ENCODE measurements at regions not wholly inside any gene's neighbourhood (a gene's known extent, or its start where the extent isn't known, plus 50 kb on each side); places are given as distances from the start of the nearest gene placed in this dataset.

DNA sequence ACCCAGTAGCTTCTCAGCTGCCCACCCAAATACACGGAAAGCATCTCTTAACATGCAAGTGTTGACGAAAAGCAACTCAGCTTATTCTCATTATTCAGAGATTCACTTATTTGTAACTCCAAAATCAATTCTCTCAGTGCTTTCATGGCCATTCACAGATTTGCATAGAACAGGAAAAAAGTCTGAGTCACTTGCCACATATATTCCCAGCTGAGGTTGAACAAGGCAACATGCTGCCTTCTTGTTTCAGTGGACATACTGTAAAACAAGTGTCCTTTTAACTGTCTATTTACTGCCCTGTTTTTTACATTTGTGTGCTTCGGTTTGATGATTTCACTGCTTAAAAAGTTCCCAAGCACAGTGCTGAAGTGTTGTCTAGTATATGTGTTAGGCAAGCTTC, 273.0 kb downstream of the LTN1 start:
- POLR2A ChIA-PET (ENCODE audit: partially characterized antibody): no interaction called here
- H3K36me3 ChIP-seq (ENCODE audit: insufficient read depth, low read length): no peaks in the 10 kb centered on the region
- no peak overlapping the region for H3K4me3 Mint-ChIP-seq
- H3K4me3 ChIP-seq (ENCODE audit: low read length in 2 of 2): no peak overlapping the region
- H3K4me1 Mint-ChIP-seq: peaks cover 0 to 2% (median 0%) of the 10 kb centered on the region in 4 donors
- peaks cover 0 to 26% of the 10 kb centered on the region in 2 donors for H3K36me3 Mint-ChIP-seq
- peaks cover 2 to 8% (median 4%) of the 10 kb centered on the region in 8 donors for H3K9me3 Mint-ChIP-seq
- intact Hi-C loops (cut with micrococcal nuclease): no loop called here
- H3K27ac ChIP-seq (ENCODE audit: low read depth, low read length): no peak overlapping the region
- H3K27me3 Mint-ChIP-seq: no peaks in the 10 kb centered on the region
- DNase-seq: no peak
- no peak overlapping the region for H3K27ac Mint-ChIP-seq
- H3K4me1 ChIP-seq (ENCODE audit: insufficient read depth, low read length): no peaks in the 10 kb centered on the region
- no peaks in the 10 kb centered on the region for H3K27me3 ChIP-seq (ENCODE audit: insufficient read depth, low read length)
- CTCF ChIA-PET (ENCODE audit: partially characterized antibody): interaction anchor here (1.4 kb wide), 1 partner anchor 26 kb away, joined by 4 read pairs; no protein-coding TSS in a partner anchor
- no peaks in the 10 kb centered on the region for H3K9me3 ChIP-seq (ENCODE audit: control insufficient read depth in 1 of 2, low read length in 2 of 2)

- Histone ChIP-seq H3K27me3 (ENCODE audit: insufficient read depth, low read length) (no peaks in the 10 kb centered on the region), H3K36me3 (ENCODE audit: insufficient read depth, low read length) (no peaks in the 10 kb centered on the region), H3K4me1 (ENCODE audit: insufficient read depth, low read length) (no peaks in the 10 kb centered on the region), H3K4me3 (ENCODE audit: low read length in 2 of 2) (no peak overlapping the region), H3K9me3 (ENCODE audit: control insufficient read depth in 1 of 2, low read length in 2 of 2) (no peaks in the 10 kb centered on the region), H3K27ac (ENCODE audit: low read depth, low read length) (no peak overlapping the region)
- intact Hi-C loops (cut with micrococcal nuclease): no loop called here
- Mint-ChIP-seq H3K27me3 (no peaks in the 10 kb centered on the region), H3K4me3 (no peak overlapping the region), H3K27ac (no peak overlapping the region), H3K9me3 (peaks cover 1 to 6% (median 4%) of the 10 kb centered on the region in 8 donors), H3K4me1 (peaks cover 0 to 2% (median 0%) of the 10 kb centered on the region in 4 donors), H3K36me3 (peaks cover 0 to 18% of the 10 kb centered on the region in 2 donors)
- DNase-seq: no peak
- ChIA-PET CTCF (ENCODE audit: partially characterized antibody) (no interaction called here), POLR2A (ENCODE audit: partially characterized antibody) (no interaction called here)
Observed at GRCh38 chr21:28714777-28715464, 277.8 kb downstream of the LTN1 start.

DNA sequence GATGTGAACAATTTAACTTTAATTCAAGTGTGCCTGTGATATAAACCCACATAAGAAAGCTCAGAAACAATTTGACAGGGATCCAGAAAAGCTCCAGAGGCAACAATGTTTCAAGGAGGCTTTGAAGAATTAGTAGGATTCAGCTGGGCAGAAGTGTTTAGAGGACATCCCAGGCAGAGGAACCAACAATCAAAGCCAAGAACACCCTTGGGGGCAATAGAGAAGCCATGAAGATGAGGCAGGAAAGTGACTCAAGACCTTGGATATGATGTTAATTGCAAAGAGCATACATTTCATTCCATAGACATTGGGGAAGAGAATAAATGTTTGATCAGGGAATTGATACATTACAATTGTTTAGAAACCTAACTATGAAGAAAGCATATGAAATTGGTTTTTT, 280.3 kb downstream of the LTN1 start:
- DNase-seq: no peak
- no peaks in the 10 kb centered on the region for H3K4me1 Mint-ChIP-seq
- ChIA-PET CTCF (ENCODE audit: partially characterized antibody) (no interaction called here), POLR2A (ENCODE audit: partially characterized antibody) (no interaction called here)
- H3K4me3 Mint-ChIP-seq: no peak overlapping the region
- H3K9me3 ChIP-seq (ENCODE audit: control insufficient read depth in 1 of 2, low read length in 2 of 2): no peaks in the 10 kb centered on the region
- H3K4me3 ChIP-seq (ENCODE audit: low read length in 2 of 2): no peak overlapping the region
- no peaks in the 10 kb centered on the region for H3K27me3 Mint-ChIP-seq
- peaks cover 0 to 8% (median 3%) of the 10 kb centered on the region in 8 donors for H3K9me3 Mint-ChIP-seq
- intact Hi-C loops (cut with micrococcal nuclease): no loop called here
- H3K36me3 Mint-ChIP-seq: peaks cover 0 to 13% of the 10 kb centered on the region in 2 donors
- H3K27ac ChIP-seq (ENCODE audit: low read depth, low read length): no peak overlapping the region
- no peak overlapping the region for H3K27ac Mint-ChIP-seq
- no peaks in the 10 kb centered on the region for H3K36me3 ChIP-seq (ENCODE audit: insufficient read depth, low read length)
- H3K27me3 ChIP-seq (ENCODE audit: insufficient read depth, low read length): no peaks in the 10 kb centered on the region
- H3K4me1 ChIP-seq (ENCODE audit: insufficient read depth, low read length): no peaks in the 10 kb centered on the region

GRCh38 chr21:28705616-28706015, 287.1 kb downstream of the LTN1 start:
- no peak for DNase-seq
- Histone ChIP-seq H3K27me3 (ENCODE audit: insufficient read depth, low read length) (no peaks in the 10 kb centered on the region), H3K4me1 (ENCODE audit: insufficient read depth, low read length) (no peaks in the 10 kb centered on the region), H3K9me3 (ENCODE audit: control insufficient read depth in 1 of 2, low read length in 2 of 2) (no peaks in the 10 kb centered on the region), H3K36me3 (ENCODE audit: insufficient read depth, low read length) (no peaks in the 10 kb centered on the region), H3K4me3 (ENCODE audit: low read length in 2 of 2) (no peak overlapping the region), H3K27ac (ENCODE audit: low read depth, low read length) (no peak overlapping the region)
- ChIA-PET CTCF (ENCODE audit: partially characterized antibody) (no interaction called here), POLR2A (ENCODE audit: partially characterized antibody) (no interaction called here)
- Mint-ChIP-seq H3K27me3 (no peaks in the 10 kb centered on the region), H3K27ac (no peak overlapping the region), H3K9me3 (peaks cover 0 to 24% (median 17%) of the 10 kb centered on the region in 8 donors), H3K4me1 (no peaks in the 10 kb centered on the region), H3K4me3 (no peak overlapping the region), H3K36me3 (peaks cover 1 to 12% of the 10 kb centered on the region in 2 donors)
- intact Hi-C loops (cut with micrococcal nuclease): no loop called here

DNA sequence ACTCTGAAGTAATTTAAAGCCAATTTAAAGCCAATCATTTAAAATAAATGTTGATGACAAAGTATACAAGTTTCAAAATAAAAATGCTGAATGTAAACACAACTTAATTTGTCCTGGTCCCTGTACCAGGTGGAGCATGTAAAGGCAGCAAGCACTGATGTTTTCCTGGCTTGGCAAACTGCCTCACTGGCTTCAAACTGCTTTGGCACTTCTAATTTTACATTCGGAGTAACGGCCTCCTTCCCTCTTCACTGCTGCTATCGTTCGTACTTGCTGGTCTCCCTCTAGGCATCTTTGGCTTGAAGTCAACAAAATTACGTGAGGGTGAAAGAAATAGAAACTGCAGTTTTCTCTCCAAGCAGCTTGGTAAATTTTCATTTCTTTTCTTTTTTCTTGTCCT, 287.9 kb downstream of the LTN1 start:
- H3K4me3 Mint-ChIP-seq: no peak overlapping the region
- Histone ChIP-seq H3K27ac (ENCODE audit: low read depth, low read length) (no peak overlapping the region), H3K4me1 (ENCODE audit: insufficient read depth, low read length) (no peaks in the 10 kb centered on the region), H3K4me3 (ENCODE audit: low read length in 2 of 2) (no peak overlapping the region), H3K36me3 (ENCODE audit: insufficient read depth, low read length) (no peaks in the 10 kb centered on the region), H3K9me3 (ENCODE audit: control insufficient read depth in 1 of 2, low read length in 2 of 2) (no peaks in the 10 kb centered on the region), H3K27me3 (ENCODE audit: insufficient read depth, low read length) (no peaks in the 10 kb centered on the region)
- H3K36me3 Mint-ChIP-seq: peaks cover 1 to 12% of the 10 kb centered on the region in 2 donors
- H3K27me3 Mint-ChIP-seq: no peaks in the 10 kb centered on the region
- no peaks in the 10 kb centered on the region for H3K4me1 Mint-ChIP-seq
- ChIA-PET CTCF (ENCODE audit: partially characterized antibody) (no interaction called here), POLR2A (ENCODE audit: partially characterized antibody) (no interaction called here)
- DNase-seq: no peak
- intact Hi-C loops (cut with micrococcal nuclease): no loop called here
- H3K9me3 Mint-ChIP-seq: peaks cover 0 to 24% (median 17%) of the 10 kb centered on the region in 8 donors
- H3K27ac Mint-ChIP-seq: no peak overlapping the region

GRCh38 chr21:28703861-28704260, 288.8 kb downstream of the LTN1 start:
- Mint-ChIP-seq H3K36me3 (peaks cover 1 to 5% of the 10 kb centered on the region in 2 donors), H3K4me1 (no peaks in the 10 kb centered on the region), H3K27ac (no peak overlapping the region), H3K9me3 (peaks cover 0 to 23% (median 14%) of the 10 kb centered on the region in 8 donors), H3K27me3 (no peaks in the 10 kb centered on the region), H3K4me3 (no peak overlapping the region)
- H3K27ac ChIP-seq (ENCODE audit: low read depth, low read length): no peak overlapping the region
- no peak overlapping the region for H3K4me3 ChIP-seq (ENCODE audit: low read length in 2 of 2)
- DNase-seq: no peak
- no peaks in the 10 kb centered on the region for H3K4me1 ChIP-seq (ENCODE audit: insufficient read depth, low read length)
- H3K36me3 ChIP-seq (ENCODE audit: insufficient read depth, low read length): no peaks in the 10 kb centered on the region
- no peaks in the 10 kb centered on the region for H3K27me3 ChIP-seq (ENCODE audit: insufficient read depth, low read length)
- no peaks in the 10 kb centered on the region for H3K9me3 ChIP-seq (ENCODE audit: control insufficient read depth in 1 of 2, low read length in 2 of 2)
- POLR2A ChIA-PET (ENCODE audit: partially characterized antibody): no interaction called here
- intact Hi-C loops (cut with micrococcal nuclease): no loop called here
- CTCF ChIA-PET (ENCODE audit: partially characterized antibody): interaction anchor here (0.8 kb wide), 1 partner anchor 19 kb away, joined by 3 read pairs; no protein-coding TSS in a partner anchor

DNA sequence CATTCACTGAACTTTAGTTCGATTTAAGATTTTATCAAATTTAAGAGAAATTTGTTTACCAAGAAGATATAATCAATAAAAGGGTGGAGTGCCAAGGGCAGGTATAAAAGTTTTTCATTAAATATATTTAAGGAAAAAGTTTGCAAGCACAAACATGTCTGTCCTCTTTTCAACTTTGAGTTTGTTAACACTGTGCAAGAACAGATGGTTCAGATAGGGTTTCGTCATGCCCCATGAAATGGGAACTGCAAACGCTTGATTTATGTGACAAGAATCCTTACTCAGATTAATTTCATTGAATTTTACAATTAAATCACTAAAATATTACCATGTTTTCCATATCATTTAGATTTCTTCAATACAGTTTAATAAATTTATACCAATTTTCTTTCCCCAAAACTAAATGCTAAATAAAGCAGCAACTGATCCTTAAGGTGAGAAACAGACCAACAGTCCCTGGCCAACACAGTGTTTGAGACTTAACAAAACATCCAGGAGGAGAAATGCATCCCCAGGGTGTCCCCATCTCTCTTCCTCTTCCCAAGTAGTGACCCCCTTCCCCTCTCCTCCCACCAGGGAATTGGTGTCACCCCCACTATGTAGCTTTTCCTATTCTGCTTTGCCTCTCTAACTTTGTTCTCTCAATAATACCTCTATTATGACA, 292.9 kb downstream of the LTN1 start:
- CTCF ChIA-PET (ENCODE audit: partially characterized antibody): interaction anchor here (1.3 kb wide), 1 partner anchor 182 kb away, joined by 3 read pairs; no protein-coding TSS in a partner anchor
- no peaks in the 10 kb centered on the region for H3K4me1 Mint-ChIP-seq
- DNase-seq: no peak
- no peaks in the 10 kb centered on the region for H3K27me3 Mint-ChIP-seq
- intact Hi-C loops (cut with micrococcal nuclease): no loop called here
- no peaks in the 10 kb centered on the region for H3K9me3 ChIP-seq (ENCODE audit: control insufficient read depth in 1 of 2, low read length in 2 of 2)
- H3K4me3 Mint-ChIP-seq: no peak overlapping the region
- no peaks in the 10 kb centered on the region for H3K27me3 ChIP-seq (ENCODE audit: insufficient read depth, low read length)
- peaks cover 0 to 27% (median 13%) of the 10 kb centered on the region in 8 donors for H3K9me3 Mint-ChIP-seq
- peaks cover 1 to 14% of the 10 kb centered on the region in 2 donors for H3K36me3 Mint-ChIP-seq
- no peak overlapping the region for H3K27ac Mint-ChIP-seq
- POLR2A ChIA-PET (ENCODE audit: partially characterized antibody): no interaction called here
- no peaks in the 10 kb centered on the region for H3K36me3 ChIP-seq (ENCODE audit: insufficient read depth, low read length)
- H3K27ac ChIP-seq (ENCODE audit: low read depth, low read length): no peak overlapping the region
- no peaks in the 10 kb centered on the region for H3K4me1 ChIP-seq (ENCODE audit: insufficient read depth, low read length)
- H3K4me3 ChIP-seq (ENCODE audit: low read length in 2 of 2): no peak overlapping the region

Data from CD4-positive, alpha-beta memory T cell (primary cell).